Adrenal gland (tissue), 5 donors: ENCODE measurements at regions not wholly inside any gene's neighbourhood (a gene's known extent, or its start where the extent isn't known, plus 50 kb on each side); places are given as distances from the start of the nearest gene placed in this dataset.

Source experiments
- CTCF ChIP-seq, 6 experiments: fragments of 450-650 bp in 4 of 6; fragments of 200-600 bp in 2 of 6; sonication (generic) in 1 of 6; IDR thresholded peaks; 1 replicate in 5 of 6; 2 replicates in 1 of 6; pipeline versions ENCODE4 v1.5.1 to v1.8.0; 2016 to 2021; ENCODE audit warnings: antibody characterized with exemption in 6 of 6, mild to moderate bottlenecking in 2 of 6, moderate library complexity in 1 of 6
- POLR2A ChIP-seq, 2 donors: fragments of 450-650 bp; IDR thresholded peaks; one replicate each; pipeline ENCODE4 v1.6.1; 2017; ENCODE audit warnings: antibody characterized with exemption in 2 of 2, mild to moderate bottlenecking in 2 of 2, moderate library complexity in 1 of 2
- donor health status: DM: no; HTN: no; CAD: no.

- TF ChIP-seq CTCF (IDR thresholded peaks at IDR 0.05) (no peak), POLR2A (IDR thresholded peaks at IDR 0.05) (no peak)
These were observed 79.6 kb downstream of the DOP1B start for GRCh38 chr21:36236052-36236730.
